Stimulated activated CD4-positive, alpha-beta T cell treated with anti-CD3 and anti-CD28 coated beads, Interleukin-4, amount 100 ng/mL, for 24 hours (primary cell): ENCODE measurements at regions not wholly inside any gene's neighbourhood (a gene's known extent, or its start where the extent isn't known, plus 50 kb on each side); places are given as distances from the start of the nearest gene placed in this dataset.
"Not testable (repeated sequence)": the region's sequence is repeated elsewhere in the genome, so short reads cannot be mapped to it uniquely, and the experiment has no call there.

ENCODE experiments used
- DNase-seq: peaks from one replicate; pipeline ENCODE4 v3.0.0-alpha.2; 2020

DNA sequence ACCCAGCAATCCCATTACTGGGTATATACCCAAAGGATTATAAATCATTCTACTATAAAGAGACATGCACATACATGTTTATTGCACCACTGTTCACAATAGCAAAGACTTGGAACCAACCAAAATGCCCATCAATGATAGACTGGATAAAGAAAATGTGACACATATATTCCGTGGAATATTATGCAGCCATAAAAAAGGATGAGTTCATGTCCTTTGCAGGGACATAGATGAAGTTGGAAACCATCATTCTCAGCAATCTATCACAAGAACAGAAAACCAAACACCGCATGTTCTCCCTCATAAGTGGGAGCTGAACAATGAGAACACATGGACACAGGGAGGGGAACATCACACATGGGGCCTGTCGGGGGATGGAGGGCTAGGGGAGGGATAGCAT is 113.2 kb upstream of the PRSS1 start:
- DNase-seq: not testable (repeated sequence)

DNA sequence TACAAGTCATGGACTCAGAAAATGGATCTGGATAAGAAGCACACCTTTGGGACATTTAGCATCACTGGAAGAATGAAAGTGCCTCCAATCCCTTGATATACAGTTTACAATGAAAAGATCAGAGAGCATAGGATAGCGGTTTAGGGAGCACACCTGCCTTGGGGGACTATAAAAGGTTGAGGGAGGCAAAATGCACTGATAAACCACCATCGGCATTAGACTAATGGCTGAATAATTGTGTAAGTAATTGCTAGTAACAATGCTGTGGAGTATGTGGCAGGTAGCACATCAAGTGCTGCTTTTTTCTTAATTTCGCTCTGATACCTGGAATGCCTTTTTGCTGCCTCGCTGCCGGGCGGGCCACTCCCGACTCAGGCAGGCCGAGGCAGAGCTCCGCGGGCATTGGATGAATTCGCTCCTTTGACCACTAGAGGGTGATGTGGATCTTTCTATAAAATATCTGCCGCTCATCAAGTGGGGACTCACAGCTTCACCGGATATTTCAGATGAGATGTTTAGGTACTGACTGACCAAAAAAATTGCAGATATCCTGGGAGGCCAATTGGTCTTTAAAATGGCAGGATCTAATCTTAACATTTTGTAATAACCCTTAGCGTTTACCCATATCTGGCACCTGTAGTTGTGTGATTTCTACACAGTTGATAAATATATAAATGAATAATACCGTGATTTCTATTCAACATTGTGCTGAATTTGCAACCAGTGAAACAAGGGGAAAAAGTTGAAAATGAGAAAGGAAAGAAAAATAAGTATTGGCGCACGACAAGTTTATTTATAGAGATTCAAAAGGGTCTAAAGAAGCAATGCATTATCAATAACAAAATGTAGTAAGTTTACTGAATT is 116.8 kb upstream of the PRSS1 start:
- peak; percentile 59 for DNase-seq

DNA sequence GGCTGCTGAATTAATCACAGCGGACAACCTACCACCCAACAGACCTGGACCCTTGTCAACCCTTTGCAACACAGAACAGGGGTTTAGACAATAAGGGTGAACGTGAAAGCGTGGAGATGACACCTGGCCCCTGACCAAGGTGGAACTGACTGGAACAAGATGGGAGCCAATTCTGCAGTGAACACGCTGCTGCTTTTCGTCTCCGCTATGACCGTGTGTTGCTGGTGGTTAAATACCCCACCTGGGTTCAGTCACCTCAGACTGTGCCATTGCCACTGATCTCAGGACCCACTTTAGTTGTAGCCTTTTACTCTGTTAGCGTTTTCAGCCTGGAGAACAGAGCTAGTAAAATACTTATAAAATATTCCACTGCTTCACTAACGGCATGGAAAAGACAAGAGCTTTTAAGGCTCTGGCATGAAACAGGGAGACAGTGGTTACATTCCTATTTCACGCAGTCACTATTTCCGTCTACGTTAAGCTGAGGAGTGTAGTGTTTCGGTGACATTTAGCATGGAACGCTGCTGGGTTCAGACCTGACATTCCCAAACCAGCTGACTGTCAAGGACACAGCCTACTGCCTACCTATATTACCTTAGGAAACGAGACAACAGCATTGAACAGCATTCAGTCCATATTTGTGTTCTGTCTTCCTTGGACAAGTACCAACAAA is 119.5 kb upstream of the PRSS1 start:
- no peak for DNase-seq

DNA sequence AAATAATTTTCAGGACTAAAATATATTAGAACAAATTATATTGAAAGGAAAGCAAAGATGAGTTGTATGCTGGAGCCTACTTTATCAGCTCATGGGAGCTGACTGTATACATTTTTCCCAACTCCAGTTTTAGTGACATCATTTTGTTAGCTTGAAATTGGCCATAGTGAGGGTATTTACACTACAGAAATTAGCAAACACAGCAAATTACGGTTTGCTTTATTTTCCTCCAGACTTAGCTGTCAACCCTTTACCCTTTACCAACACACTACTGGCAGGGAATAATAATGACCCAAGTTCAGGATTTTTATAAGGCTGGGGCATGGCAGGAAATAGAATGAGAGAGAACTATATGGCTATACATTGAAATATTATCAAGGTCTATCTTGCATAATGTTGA is 120.3 kb upstream of the PRSS1 start:
- no peak for DNase-seq

DNA sequence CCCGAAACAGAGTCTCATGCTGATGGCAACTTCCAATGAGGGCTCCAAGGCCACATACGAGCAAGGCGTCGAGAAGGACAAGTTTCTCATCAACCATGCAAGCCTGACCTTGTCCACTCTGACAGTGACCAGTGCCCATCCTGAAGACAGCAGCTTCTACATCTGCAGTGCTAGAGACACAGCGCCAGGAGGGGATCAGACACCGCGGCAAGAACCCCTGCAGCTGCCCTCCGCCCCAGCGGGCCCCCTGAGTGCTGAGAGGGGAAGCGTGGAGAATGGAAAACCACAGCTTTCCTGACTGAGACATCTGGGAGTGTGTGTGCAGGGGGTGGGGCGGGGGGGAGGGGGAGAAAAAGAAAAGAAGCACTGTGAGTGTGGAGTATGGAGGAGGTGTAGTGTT is 122.0 kb upstream of the PRSS1 start:
- DNase-seq: not testable (repeated sequence)

DNA sequence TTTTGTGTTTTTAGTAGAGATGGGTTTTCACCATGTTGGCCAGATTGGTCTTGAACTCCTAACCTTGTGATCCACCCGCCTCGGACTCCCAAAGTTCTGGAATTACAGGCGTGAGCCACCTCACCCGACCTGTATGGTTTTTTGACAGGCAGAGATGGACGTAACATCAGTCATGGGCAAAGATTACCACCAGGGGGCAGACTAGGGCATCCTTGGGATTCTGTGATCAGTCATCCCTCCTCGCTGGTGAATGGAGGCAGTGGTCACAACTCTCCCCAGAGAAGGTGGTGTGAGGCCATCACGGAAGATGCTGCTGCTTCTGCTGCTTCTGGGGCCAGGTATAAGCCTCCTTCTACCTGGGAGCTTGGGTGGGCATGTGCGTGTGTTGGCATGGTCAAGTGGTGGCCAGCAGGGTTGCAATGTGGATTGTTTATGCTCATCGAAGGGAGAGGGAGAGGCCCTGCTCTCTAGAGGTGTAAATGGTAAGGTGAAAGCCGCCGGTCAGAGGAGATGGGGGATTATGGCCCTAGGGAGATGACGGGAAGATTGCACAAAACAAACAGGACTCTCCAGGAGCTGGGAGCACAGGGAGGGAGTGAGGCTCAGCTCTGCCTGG is 122.7 kb upstream of the PRSS1 start:
- DNase-seq: peak; percentile 78

DNA sequence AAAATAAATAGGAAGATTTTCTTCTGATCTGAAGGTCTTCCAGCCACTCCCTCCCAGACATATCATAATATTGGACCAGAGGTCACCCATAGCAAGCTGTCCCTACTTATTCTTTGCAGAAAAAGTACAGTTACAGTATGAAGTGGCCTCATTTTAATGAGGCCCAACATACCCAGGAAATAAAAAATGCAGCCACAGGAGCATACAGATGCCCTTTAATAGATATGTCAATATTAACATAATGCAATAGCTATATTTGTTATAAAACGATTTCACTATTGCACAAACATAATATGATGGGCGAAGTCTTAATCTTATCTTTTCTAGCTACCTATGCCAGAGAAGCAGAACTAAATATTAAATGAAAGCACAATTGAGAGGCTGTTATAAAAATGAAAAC is 124.1 kb upstream of the PRSS1 start:
- not testable (repeated sequence) for DNase-seq

DNA sequence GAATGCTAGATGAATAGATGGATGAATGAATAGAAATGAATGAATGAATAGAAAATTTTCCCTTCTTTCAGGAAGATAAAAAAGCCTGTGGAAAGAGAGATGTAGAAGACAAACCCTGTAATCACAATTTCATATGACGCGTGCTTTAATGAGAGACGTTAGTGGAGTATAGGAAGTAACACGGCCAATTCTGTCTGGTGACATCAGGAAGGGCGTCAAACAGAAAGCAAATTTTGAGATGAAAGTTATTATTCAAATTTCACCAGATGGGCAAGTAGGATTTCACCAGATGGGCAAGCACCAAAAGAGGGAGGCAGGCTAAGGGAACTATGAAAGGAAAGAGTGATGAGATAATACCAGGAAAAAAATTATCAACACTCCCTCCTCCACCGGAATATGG is 128.9 kb upstream of the PRSS1 start:
- DNase-seq: no peak

DNA sequence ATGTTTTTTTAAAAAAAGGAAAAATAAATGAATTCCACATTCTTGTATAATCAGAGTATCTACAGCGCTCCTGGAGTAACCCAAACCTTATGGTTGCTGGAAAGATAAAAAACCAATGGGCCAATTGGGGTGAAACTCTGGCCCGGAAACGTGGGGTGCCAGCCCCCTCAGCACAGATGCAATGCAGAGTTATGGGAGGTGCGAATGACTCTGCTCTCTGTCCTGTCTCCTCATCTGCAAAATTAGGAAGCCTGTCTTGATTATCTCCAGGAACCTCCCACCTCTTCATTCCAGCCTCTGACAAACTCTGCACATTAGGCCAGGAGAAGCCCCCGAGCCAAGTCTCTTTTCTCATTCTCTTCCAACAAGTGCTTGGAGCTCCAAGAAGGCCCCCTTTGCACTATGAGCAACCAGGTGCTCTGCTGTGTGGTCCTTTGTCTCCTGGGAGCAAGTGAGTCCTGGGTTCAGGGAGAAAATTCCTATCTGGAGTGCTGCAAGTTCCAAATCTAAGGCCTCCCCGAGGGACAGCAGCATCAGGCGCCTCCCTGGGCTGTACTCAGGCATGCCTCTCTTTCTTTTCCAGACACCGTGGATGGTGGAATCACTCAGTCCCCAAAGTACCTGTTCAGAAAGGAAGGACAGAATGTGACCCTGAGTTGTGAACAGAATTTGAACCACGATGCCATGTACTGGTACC is 130.5 kb upstream of the PRSS1 start:
- DNase-seq: no peak

DNA sequence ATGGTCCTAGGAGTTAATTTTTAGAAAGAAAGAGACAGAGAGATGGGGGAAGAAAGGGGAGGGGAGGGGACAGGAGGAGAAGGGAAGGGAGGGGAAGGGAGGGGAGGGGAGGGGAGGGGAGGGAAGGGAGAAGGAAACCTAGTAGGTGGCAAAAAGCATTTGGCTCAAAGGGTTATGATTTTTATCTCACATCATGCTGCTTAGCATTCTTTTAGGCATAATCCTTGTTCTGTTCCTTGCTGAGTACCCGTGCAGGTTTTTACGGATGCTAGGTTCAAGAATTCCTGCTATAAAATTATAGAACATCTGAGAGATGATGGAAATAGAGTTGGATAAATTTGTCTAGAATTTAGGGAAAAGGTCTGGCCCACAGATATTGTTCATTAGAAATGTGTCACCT is 132.4 kb upstream of the PRSS1 start:
- DNase-seq: no peak

DNA sequence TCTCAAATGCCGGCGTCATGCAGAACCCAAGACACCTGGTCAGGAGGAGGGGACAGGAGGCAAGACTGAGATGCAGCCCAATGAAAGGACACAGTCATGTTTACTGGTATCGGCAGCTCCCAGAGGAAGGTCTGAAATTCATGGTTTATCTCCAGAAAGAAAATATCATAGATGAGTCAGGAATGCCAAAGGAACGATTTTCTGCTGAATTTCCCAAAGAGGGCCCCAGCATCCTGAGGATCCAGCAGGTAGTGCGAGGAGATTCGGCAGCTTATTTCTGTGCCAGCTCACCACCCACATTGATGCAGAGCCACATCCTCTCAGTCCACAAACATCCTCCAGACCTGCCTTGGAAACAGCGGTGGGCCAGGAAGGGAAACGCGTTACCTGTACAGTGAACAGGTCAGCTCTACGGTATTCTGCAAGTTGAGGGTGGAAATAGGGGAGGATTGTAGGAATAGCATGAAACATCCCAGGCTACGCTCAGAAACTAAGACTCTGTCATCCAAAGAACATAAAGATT is 133.1 kb upstream of the PRSS1 start:
- no peak for DNase-seq

DNA sequence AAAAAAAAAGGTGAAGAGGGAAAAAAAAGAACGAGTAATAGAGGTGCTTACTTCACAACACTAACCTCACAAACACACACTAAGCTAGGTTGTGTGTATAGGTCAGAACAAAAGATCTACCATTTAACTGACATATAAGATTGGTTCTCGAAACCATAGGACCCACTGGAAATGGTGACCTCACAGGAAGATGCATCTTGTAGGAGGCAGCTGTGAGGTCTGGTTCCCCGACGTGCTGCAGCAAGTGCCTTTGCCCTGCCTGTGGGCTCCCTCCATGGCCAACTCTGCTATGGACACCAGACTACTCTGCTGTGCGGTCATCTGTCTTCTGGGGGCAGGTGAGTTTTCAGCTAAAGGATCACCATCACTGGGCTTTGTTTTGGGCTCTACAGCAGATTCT is 133.8 kb upstream of the PRSS1 start:
- no peak for DNase-seq

DNA sequence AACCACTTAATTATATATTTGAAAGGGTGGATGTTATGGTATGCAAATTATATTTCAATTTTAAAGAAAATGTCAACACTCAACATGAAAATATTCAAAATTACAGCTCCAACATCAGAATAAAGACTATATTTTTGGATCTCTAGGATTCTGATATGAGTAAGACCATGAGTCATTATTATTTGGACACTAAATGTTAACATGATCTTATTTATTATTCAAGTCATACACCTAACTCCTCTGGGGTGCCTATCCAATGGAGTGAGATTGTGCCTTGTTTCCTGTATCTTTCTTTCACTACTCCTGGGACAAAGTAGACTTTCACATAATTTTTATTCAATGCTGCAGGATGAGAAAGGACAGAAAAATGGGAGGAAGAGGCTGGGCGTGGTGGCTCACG is 135.2 kb upstream of the PRSS1 start:
- DNase-seq: no peak

DNA sequence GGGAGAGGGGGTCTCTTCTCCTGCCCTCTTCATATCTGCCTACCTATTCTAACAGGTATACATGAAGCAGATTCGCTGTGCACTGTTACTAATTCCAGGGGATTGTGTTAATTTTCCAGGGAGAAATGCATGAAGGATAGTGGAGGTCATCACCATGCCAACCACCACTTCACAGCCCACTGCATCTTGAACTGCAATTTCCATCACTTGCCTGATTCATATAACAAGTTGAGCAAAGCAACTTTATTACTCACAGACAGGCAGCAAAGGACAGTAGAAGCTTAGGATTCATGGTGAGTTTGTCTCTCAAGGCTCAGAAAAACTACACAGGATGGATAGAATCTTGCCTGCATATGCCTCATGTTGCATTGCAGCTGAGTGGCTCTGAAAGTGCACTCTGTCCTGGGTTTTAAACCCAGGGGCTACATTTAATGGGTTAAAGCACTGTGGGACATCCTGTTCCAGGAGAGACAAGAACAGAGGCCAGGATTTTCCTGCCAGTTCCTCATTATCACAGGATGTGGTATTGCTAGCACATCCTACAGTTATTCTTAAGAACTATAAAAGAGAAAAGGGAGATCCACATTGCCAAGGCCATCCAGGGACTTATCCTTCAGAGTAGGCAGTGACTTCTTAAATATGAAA is 136.9 kb upstream of the PRSS1 start:
- DNase-seq: no peak

DNA sequence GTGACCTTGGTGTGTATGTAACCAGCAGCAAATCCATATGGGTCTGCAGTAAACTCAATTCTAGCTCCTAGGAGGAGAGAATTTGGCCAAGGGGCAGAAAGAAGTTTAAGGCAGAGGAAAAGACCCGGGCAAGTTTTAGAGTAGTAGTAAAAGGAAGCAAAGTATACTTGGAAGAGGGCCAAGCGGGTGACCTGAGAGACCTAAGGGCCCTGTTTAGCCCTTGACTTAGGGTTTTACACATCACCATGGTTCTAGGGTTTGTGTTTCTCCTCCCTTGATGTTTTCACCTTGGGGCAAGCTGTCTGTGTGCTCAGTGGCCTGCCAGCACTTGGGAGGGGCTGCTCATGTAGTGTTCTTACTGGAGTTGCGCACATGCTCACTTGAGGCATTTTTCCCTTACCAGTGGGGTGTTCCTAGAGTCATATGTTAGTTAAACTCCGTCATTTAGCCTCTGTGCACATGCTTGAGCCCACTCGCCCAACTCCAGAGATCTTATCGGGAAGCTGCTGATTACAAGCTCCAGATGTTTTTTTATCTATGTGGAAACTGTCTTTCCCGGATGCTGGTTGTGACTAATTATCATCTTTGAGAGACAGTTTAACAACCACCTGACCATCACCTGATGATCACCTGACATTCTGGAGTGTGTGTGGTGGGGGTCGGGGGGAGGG is 137.6 kb upstream of the PRSS1 start:
- DNase-seq: no peak

DNA sequence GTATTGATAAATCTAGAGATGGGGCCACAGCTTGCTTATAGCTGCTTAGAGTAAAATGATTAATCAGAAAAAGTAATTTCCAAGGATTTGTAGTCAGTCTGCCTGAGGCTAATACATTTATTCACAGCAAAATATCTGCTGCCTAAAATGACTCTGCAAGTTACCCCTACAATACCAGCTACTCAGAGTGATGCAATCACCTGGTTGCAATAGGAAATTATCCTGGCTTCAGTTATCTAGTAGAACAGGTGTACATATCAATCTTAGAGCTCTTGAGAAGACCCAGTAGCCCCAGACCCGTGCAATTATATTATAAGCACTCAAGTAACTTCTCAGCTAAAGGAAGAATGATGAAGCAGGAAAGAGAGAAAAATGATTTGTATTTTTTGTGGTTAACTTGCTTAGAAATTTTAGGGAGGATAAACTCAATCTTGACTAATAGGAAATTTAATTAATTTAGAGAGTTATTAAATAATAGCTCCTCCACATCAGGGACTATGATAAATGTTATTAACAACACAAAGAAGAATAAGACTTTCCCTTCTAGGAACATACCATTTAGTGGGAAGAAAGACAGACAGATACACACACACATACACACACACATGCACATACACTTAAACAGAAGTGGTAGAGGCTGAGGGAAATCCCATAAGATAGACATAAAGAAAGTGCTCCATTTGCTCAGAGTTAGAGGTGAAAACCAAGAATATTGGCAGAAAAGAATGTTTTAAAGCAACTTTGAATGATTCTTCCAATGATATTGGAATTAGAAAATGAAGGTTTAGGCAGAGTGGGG is 140.4 kb upstream of the PRSS1 start:
- DNase-seq: no peak

DNA sequence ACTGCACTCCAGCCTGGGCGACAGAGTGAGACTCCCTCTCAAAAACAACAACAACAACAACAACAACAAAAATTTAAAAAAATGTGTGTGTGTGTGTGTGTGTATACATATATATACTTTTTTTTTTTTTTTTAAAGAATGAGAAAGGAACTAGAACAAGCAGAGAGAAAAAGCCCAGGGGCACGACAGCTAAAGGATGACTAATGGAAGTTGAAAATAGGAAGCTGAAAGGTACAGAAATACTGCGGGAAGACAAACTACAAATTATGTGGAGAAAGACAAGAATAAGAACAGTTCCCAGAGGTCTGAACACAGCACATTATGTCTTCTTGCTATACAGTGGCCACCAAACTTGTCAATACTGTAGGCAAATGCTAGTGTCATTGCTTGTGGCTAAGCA is 141.9 kb upstream of the PRSS1 start:
- DNase-seq: no peak

DNA sequence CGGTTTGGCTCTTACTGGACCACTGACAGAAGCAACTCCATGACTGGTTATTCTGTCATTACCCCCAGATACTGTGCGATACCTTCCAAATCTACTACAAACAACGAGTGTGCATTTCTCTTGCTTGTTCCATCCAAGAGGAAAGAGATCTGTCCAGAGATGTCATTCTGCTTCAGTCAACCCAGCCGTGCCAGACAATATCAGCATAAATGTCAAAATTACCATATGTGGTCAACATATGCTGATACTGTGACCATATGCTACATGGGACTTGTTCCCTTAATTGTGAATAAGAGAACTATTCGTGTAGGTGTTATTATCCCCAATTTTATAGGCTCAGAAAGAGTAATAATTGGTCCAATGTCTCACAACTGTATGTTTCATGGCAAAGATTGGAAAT is 143.2 kb upstream of the PRSS1 start:
- DNase-seq: no peak

DNA sequence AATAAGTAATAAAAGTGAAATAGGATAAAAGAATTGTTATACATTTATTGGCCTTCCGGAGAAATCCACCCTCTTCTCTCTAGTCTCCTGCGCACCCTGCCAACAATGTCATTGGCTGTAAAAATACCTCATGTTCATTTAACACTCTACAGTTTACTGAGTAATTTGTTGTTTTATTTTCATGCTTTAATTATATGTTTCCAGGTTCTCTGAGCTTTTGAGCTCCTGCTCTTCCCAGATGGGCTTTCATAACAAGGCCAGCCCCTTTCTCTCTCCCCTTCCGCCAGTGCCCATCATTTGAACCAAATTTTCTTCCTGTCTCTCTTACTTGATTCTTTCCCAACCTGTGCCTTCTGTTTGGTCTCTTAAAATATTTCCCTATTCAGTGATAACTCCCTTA is 144.6 kb upstream of the PRSS1 start:
- DNase-seq: no peak

DNA sequence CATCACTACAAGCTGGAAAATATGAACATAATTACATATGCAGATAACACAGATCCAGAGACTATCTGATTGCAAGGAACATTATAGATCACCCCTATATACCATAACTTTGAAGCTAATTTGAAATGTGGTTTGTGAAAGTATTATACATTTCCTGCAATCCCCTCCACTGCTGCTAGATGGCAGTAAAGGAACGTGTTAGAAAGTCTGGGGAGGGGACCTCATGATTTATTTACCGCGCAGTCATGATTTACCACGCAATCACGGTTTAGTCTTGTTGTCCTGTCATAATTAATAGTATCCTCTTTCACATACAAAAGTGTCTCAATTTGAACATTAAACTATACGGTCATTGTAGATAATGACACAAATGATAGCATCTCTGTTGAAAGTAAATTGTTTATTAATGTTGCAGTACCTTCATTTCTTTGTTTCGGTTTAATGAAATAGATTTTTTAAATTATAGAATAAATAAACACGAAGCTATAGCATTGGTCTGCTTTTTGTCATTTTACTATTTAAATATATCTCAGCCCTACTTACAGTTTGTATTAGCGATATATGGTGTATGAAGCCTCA is 145.3 kb upstream of the PRSS1 start:
- peak; percentile 62 for DNase-seq

DNA sequence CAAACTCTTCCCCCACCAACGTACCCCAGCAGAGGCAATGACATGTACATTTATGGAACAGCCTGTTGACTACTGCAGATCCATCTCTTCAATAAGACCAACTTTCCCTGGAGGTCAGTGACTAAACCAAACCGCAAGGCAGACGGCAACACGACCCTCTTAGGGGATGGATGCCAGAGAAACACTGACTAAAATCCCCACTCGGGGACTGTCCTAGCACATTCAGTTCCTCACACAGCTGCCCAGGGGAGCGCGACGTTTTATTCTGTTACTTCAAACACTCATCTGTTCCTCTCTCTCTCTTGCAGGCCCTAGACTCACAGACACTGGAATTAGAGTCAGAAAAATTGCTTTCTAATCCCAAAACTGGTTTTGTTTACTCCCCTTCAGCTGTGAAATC is 146.5 kb upstream of the PRSS1 start:
- DNase-seq: no peak
